ENCODE measurements at regions not wholly inside any gene's neighbourhood (a gene's known extent, or its start where the extent isn't known, plus 50 kb on each side); places are given as distances from the start of the nearest gene placed in this dataset.

DNA sequence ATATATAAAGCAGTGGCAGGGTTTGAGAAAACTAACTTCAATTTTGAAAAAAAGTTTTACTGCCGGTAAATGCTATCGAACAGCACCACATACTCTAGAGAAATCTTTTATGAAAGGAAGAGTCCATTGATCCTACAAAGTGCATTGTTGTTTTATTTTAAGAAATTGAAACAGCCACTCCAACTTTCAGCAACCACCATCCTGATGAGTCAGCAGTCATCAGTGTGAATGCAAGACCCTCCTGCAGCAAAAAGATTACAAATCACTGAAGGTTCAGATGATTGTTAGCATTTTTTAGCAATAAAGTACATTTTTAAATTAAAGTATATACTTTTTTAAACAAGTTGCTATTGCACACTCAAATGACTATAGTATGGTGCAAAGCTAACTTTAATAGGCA, 1017.7 kb upstream of the CRIM1 start:
- H3K27ac Mint-ChIP-seq, result no peak overlapping the region

DNA sequence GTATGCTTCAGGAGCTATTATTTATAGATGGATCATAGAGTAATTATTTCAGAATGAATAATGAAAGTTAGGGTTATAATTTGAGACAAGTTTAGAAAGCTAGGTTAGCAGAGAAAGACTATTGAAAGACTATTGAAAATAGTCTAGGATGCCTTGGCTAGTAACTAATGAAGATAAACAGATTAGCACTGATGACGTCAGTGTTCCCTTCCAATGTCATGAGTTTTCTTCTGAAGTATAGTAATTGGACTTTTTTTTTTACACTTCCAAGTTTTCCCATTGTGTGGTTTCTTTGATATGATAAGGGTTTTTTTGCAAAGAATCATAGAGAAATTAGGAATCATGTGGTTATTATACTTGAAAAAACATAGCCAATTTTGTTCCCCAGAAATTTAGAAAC, 1041.5 kb upstream of the CRIM1 start:
- H3K9me3 Mint-ChIP-seq, result no peaks in the 10 kb centered on the region
- H3K4me1 Mint-ChIP-seq, result no peaks in the 10 kb centered on the region
- H3K27ac Mint-ChIP-seq, result no peak overlapping the region
- H3K27me3 Mint-ChIP-seq (ENCODE audit: low read depth), result no peaks in the 10 kb centered on the region
- no peak for TF ChIP-seq CTCF (IDR thresholded peaks at IDR 0.05; ENCODE audit: unreplicated experiment in 3 of 3)
- H3K36me3 Mint-ChIP-seq (ENCODE audit: low read depth), result no peaks in the 10 kb centered on the region
- no peak overlapping the region for H3K4me3 Mint-ChIP-seq

More for the DNA sequence above, 1017.7 kb upstream of the CRIM1 start:
- H3K36me3 Mint-ChIP-seq (ENCODE audit: low read depth), result no peaks in the 10 kb centered on the region
- peaks cover 6% of the 10 kb centered on the region for H3K9me3 Mint-ChIP-seq
- TF ChIP-seq CTCF (IDR thresholded peaks at IDR 0.05; ENCODE audit: unreplicated experiment in 3 of 3), result no peak
- H3K27me3 Mint-ChIP-seq (ENCODE audit: low read depth), result no peaks in the 10 kb centered on the region
- H3K4me3 Mint-ChIP-seq, result no peak overlapping the region
- no peaks in the 10 kb centered on the region for H3K4me1 Mint-ChIP-seq

GRCh38 chr2:35301369-35301768, 1054.2 kb upstream of the CRIM1 start:
- no peak overlapping the region for H3K4me3 Mint-ChIP-seq
- H3K27me3 Mint-ChIP-seq (ENCODE audit: low read depth), result no peaks in the 10 kb centered on the region
- no peak overlapping the region for H3K27ac Mint-ChIP-seq
- no peaks in the 10 kb centered on the region for H3K9me3 Mint-ChIP-seq
- TF ChIP-seq CTCF (IDR thresholded peaks at IDR 0.05; ENCODE audit: unreplicated experiment in 3 of 3), result no peak
- H3K36me3 Mint-ChIP-seq (ENCODE audit: low read depth), result no peaks in the 10 kb centered on the region
- H3K4me1 Mint-ChIP-seq, result peaks cover 8% of the 10 kb centered on the region

GRCh38 chr2:35298493-35298892, 1057.1 kb upstream of the CRIM1 start:
- Mint-ChIP-seq H3K27ac (peak overlapping the region; percentile 49 to 65 (median 53)), H3K4me1 (peaks cover 8% of the 10 kb centered on the region), H3K4me3 (no peak overlapping the region), H3K36me3 (ENCODE audit: low read depth) (no peaks in the 10 kb centered on the region), H3K27me3 (ENCODE audit: low read depth) (no peaks in the 10 kb centered on the region), H3K9me3 (no peaks in the 10 kb centered on the region)
- no peak for TF ChIP-seq CTCF (IDR thresholded peaks at IDR 0.05; ENCODE audit: unreplicated experiment in 3 of 3)

GRCh38 chr2:35297403-35297802, 1058.2 kb upstream of the CRIM1 start:
- Mint-ChIP-seq H3K4me1 (peaks cover 8% of the 10 kb centered on the region), H3K9me3 (no peaks in the 10 kb centered on the region), H3K27ac (no peak overlapping the region), H3K4me3 (no peak overlapping the region), H3K27me3 (ENCODE audit: low read depth) (no peaks in the 10 kb centered on the region), H3K36me3 (ENCODE audit: low read depth) (no peaks in the 10 kb centered on the region)
- no peak for TF ChIP-seq CTCF (IDR thresholded peaks at IDR 0.05; ENCODE audit: unreplicated experiment in 3 of 3)

DNA sequence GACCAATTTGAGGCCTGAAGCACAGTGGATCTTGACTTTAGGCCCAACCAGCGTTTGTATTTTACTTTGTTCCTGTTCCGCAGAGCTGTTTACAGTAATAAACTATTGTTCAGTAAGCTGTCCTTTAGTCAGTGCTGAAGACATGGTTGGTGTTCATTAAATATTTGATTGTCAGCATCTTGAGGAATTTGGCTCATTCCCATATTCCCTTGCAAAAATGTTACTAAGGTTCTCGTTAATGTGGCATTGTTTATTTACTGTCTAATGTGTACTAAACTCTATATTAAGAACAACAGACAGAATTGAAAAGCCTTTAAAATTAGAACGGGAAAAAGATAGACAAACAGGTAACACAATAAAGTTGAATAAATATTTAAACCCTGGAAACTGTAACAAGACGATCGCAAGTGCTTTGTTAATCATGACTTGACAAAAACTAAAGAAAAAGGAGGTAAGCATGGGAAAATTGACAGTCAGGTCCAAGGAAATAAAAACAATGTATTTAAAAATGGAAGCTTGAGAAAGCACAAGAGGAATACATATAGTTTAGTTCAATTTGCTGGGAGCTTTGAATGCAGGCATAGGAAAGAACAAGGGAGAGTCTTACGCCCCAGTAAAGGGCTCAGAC, 1060.8 kb upstream of the CRIM1 start:
- no peak overlapping the region for H3K4me3 Mint-ChIP-seq
- H3K27ac Mint-ChIP-seq, result no peak overlapping the region
- no peak for TF ChIP-seq CTCF (IDR thresholded peaks at IDR 0.05; ENCODE audit: unreplicated experiment in 3 of 3)
- no peaks in the 10 kb centered on the region for H3K36me3 Mint-ChIP-seq (ENCODE audit: low read depth)
- H3K4me1 Mint-ChIP-seq, result peaks cover 8% of the 10 kb centered on the region
- H3K9me3 Mint-ChIP-seq, result no peaks in the 10 kb centered on the region
- no peaks in the 10 kb centered on the region for H3K27me3 Mint-ChIP-seq (ENCODE audit: low read depth)

Measured in nephron (organoid).